IPS DF 19.7 (cell line): ENCODE measurements at regions not wholly inside any gene's neighbourhood (a gene's known extent, or its start where the extent isn't known, plus 50 kb on each side); places are given as distances from the start of the nearest gene placed in this dataset.
"Not testable (repeated sequence)": the region's sequence is repeated elsewhere in the genome, so short reads cannot be mapped to it uniquely, and the experiment has no call there.

Experiments
- DNase-seq: peaks from one replicate; pipeline ENCODE4 v3.0.0-alpha.2; 2013; ENCODE audit warnings: low read depth, low spot score

DNA sequence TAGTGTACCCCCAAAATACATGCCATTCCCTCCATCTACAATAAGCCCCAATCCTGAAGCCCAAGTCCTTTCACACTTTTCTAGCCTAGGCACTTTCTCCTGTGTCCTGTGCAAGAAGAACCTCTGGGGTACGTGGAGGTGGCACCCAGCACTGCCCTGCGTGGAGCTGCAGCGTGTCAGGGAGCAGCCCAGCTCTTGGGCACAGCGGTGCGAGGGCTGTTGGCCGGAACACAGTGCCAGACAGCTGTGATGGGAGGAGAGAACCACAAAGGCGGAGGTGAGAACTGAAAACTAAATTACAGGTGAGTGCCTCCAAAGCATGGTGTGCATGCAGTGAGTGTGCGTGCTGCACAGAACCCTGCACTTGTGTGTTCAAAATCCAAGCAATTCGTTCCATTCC, 621.3 kb upstream of the ADARB2 start:
- DNase-seq, result no peak

DNA sequence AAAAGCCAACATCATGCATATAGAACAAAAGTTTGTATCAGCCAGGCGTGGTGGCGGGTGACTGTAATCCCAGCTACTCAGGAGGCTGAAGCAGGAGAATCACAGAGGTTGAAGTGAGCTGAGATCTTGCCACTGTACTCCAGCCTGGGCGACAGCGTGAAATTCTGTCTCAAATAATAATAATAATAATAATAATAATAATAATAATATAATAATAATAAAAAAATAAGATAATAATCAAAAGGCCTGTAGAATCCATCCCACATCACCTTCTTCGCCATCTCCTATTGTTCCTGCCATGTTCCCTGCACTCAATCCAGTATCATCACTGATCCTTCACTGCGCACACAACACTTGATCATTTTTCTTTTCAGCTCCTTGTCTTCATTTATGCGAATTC, 619.3 kb upstream of the ADARB2 start:
- DNase-seq, result no peak

DNA sequence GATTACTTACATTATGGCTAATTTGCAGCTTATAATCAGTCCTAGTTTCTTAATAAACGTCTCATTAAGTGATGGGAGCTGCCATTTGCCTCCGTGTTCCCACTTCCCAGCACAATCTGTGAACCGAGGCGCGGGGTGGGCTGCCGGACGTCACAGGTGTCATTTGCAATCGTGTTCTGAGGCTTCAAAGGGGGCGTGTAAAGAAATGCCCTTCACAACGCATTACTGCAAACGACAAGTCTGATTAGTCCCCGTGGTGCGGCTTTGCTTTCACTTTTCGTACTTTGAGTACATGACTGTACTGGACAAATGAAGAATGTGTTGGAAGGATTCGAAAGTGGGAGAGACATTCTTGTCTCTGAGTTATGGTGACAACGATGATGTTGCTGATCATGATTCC, 614.2 kb upstream of the ADARB2 start:
- DNase-seq, result no peak

DNA sequence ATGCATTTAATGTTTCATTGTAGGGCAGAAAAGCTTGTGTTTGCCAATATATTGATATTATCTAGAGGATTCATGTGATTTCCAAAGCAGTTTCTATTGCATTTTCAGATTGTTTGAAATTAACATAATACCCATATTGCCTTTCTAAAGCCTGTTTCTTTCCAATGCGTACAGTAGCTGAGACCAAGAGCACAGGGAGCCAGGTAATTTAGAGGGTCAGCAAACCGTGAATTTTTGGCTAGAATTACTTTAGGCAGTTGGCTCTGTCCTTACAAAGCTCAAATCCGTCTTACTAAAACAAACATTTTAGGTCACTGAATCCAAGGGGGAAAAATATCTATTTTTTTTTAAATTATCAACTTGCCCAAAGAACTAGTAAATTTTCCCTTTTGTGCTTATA, 604.9 kb upstream of the ADARB2 start:
- no peak for DNase-seq

DNA sequence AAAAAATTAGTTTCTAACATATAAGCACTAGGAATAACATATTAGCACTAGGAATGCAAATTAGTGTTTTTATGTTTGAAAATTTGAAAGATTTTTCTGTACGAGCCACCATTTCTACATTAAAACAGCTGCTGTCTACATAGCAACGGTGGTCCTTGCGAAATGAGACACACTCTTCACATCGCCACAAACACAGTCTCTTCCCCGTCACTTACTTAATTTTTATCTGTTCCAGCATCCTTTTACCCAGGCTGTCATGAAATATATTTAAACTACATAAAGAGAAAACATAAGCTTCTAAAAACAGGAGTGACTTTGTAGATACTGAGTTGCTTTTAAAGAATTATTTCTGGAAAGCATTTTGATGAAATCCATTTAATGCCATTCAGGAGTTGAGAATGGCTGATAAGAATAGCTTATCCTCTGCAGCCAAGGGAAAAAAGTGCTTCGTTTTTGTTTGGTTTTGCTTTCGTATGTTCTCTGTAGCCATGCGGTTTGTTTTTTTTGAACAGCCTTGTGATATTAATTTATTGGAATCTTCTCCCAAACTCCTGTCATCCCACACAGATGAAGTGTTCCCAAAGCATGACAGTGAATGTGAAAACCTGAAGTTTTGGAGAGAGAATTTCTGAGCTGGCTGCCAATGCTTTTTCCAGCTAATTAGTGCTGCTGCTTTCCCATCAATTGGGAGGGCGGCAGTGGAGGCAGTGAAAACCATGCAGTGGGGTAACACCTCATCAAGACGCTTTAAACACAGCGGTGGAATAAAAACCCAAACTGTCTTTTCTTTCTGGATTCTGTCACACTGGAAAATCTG, 603.7 kb upstream of the ADARB2 start:
- DNase-seq, result no peak

DNA sequence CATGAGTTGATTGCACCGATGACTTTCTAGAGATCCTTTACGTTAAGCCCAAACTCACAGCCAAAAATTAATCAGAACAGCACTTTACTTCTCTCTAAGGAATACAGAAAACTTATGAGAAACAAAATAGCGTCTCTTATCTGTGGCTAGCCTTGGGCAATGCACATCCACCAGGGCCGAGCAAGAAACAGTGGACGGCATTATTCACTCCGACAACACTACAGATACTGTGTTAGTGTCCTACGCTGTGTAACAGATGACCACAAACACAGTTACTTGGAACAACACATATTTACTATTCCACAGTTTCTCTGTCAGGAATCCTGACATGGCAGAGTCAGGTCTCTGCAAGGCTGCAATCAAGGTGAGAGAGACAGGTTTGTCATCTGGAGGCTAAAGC, 598.3 kb upstream of the ADARB2 start:
- DNase-seq, result no peak

DNA sequence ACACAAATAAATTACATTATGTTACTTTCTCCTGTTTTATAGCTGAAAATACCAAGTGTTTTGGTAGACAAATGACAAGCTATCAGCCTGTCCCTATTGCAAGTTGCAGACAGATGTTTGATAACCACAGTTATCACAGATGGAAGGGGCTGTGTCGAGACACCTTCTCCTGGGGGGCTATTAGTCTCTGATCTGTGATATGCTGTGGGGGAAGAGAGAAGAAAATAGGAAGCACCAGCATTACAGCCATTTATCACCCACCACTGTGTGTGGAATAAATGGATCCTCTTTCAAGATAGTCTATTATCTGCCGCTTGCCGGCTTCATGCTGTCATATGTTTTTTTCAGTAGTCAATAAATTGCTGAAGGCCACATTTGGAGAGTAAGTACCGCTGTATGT, 597.2 kb upstream of the ADARB2 start:
- no peak for DNase-seq

DNA sequence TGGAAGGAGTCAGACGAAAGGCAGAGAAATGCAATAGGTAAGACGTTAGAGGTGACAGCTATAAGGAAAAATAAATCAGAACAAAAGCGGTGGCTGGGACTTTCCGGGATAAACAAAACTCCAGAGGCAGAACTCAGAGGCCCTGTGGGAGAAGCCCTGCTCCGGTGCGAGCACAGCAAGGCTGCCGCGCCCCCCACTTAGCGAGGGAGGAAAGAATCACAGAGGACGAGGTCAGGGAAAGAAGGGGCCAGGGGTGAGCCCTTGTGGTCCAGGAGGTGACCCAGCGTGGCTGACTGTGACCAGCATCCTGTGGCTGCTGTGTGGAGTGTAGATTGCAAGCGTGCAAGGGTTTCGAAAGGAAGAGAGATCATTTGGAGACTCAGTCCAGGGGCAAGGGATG, 591.8 kb upstream of the ADARB2 start:
- DNase-seq, result no peak

DNA sequence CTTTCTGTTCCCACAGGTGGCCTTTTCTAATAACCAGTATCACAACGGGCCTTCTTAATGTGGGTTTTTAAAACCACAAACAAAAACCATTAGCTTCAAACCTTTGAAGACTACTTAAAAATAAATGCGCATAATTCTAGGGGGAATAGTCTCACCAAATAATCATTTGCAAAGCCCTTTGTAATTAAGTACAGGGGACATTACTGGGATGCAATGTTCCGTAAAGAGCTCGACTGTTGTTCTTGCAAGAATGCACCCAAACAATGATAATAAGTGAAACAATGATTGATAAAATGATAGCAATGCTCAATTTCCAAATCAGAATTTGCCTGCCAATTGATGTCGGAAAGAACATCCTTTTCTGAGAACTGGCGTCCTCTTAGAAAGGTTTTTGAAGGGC, 589.1 kb upstream of the ADARB2 start:
- no peak for DNase-seq

DNA sequence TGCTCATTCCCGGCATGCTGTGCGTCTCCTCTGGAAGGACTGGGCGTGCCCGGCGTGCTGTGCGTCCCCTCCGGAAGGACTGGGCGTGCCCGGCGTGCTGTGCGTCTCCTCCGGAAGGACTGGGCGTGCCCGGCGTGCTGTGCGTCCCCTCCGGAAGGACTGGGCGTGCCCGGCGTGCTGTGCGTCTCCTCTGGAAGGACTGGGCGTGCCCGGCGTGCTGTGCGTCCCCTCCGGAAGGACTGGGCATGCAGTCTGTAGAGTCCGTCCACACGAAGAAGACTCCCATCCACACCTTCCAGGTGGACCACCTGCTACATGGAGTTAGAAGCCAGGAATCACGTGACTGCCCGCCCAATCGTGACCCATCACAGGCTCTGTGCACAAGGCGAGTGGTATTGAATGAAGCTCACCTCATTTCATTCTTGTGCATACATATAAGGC, 577.7 kb upstream of the ADARB2 start:
- DNase-seq, result not testable (repeated sequence)

DNA sequence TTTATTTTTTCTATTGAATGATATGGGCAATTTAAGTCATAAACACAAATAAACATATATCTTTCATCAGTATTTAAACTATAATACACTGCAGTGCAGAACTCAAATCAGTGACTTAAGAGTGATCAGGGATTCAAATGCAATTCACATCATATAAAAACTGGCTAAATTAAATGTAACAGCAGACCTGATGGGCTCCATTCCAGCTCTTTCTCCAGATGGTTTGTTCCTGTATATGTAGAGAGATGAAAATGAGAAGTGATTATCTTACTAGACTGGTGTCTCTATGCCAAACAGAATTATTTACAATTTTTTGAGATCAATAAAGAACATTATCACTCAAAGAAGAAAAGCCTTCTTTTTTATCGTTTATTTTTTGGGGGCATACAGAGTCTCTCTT, 568.8 kb upstream of the ADARB2 start:
- DNase-seq, result no peak

DNA sequence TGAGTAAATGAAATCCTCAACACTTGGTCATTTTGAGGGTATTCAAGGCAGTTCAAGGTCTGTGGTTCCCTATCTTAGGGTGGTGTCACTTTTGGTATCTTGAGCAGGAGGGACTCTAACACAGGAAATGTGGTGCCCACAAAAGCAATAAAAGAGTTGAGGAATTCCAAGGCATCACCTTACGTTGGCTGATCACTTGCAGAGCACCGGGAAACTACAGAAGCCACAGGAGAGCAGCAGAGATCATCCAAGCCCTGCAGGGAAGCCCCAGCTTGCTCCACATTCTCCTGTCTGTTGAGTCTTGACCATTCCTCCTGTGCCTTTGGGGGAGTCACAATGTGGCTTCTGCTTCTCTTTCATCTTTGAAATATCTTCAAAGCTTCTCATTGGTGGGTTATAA, 565.8 kb upstream of the ADARB2 start:
- DNase-seq, result peak; percentile 15

DNA sequence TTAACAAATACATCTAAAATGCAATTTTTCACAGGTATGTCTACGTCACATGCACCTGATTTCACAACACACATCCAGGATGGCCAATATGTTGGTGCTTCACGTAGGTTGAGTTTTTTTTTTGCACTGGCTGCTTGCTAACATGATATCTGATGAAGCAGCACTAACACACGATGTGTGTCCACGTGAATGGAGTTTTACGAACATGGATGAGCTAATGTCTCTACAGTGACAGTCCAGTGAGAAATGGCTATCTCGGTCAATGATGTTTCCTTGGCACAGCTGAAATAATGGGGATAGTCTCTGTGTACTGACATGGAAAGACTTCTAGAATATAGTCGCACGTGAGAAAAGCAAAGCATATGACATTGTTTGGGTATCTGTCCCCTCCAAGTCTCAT, 563.9 kb upstream of the ADARB2 start:
- DNase-seq, result no peak

DNA sequence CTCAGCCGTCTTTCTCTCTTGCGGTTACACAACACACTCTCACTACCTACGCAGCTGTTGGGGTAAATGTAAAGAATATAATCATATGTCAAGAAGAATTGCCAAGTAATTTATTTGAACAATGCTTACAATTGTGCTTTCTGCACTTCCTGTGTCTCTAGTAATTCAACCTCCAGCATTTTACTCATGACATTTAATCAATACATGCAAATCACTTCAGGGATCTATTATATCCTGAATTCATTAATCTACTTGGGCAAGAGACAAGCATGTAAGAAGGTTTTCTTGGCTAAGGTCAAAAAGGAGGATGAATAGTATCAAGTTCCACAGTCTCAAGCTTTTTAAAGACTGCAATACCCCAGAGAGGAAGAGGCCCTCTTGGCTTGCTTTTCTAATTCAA, 562.9 kb upstream of the ADARB2 start:
- no peak for DNase-seq

DNA sequence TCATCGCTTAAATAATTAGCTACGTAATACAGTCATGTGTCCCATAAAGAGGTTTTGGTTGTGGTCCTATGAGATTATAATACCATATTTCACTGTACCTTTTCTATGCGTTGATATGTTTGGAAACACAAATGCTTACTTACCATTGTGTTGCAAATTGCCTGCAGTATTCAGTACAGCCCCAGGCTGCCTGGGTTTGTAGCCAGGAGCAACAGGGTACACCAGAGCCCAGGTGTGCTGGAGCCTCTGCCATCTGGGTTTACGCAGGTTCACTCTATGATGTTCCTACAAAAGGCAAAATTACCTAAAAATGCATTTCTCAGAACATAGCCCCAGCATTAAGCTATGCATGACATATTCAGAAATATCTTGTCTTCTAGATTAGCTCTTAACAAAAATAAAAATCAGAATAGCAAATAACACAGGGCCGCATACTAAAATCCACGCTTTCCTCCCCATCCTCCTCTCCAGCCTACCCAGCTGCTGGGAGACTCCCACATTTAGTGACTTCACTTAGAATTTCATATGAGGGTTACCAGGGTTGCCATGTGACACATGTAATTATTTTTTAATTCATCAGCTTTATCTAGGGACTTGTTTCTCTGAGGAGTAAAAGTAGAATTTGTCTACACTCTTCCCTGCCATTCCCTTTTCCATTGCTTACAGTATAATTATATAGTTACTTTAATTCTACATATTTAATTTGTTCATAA, 559.0 kb upstream of the ADARB2 start:
- no peak for DNase-seq

DNA sequence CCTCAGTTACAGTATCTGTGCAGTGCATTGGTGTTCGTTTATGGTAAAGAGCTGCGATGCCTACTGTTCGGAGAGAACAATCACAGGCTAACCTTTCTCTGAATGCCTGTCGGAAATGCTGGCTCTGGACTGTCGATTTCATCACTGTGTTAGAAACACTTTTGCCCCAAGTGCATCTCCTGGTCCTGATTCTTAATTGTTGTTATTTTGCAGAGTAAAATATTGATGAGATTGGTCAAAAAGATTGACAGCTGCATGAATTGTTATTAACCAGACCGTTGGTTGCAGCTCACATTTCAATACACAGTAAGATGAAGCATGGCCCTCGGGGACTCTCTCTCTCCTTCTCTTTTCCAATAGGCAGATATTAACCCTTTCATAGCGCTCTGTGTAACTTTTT, 557.4 kb upstream of the ADARB2 start:
- DNase-seq, result no peak

DNA sequence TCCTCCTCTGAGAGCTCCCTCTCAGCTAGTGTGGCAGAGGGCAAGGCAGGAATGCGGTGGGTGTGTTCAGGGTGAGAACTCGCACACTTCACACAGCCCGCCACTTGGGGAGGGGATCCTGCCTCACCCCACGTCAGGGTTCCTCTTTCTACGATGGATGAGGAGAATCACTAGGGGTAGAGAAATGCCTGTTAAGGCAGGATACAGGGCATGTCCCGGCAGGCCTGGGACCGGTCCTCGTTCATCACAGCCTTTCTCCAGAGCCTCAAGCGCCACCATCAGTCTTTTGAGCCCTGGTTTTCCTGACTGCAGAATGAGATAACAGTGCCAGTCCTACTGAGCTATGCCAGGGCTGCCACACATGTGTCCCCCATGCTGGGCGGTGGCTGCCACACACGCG, 546.7 kb upstream of the ADARB2 start:
- DNase-seq, result no peak

DNA sequence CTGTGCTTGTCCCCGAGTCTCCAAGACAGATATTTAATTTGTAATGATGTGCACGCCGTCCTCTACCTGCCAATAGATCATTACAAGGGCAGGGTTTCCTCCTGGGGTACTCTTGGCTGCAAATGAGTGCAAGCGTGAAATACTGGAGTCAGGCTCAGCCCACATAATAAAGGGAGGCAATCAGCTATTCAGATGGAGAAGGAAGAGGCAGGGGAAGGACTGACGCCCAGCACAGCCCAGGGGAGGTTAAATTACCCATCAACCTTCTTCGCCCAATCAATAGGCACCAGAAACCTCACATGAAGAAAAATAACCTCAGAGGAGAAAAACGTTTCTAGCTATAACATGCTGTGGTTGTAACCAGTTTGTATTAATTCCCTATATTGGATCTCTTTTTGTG, 544.9 kb upstream of the ADARB2 start:
- no peak for DNase-seq

DNA sequence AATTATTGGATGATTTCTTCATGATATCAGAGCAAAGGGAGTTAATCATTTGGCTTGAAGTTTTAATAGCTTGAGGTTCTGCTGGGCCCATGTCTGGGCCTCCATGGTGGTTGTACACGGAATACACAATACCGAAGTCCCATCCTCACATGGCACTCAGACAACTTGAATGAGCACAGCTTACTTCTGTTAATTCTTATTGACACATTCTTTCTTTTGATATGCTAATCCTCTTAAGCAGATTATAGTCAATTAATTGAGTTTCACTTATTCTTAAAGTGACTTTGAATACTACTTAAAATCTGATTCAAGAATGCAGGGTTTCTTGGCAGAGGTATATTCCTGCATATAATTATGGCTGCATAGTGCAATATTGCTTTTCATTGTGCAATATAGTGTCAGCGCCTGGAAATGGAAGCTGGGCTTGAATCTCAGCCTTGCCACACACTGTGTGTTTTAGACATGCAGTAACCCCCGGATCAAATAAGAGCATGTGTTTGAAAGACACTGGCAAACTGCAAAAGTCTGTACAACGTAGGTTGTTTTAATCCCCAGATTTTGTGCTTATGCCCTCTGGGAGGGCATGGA, 543.5 kb upstream of the ADARB2 start:
- no peak for DNase-seq

DNA sequence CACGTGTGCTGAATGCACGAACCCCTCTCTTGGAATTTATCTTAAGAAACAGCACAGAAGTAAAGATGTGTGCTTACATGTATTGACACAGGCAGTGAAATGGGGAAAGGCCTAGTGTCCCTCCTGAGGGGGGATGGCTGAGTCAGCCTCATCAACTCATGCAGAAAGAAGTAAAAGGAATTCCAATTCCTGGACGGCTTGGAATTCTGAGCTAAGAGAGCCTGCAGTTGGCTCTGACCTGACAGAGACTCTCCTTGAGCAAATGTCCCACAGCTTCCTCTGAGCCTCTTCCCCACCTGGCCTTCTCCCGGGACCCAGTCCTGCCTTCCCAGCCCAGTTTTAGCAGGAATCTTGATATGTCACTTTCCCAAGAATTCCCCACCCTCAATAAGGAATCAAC, 542.4 kb upstream of the ADARB2 start:
- no peak for DNase-seq

DNA sequence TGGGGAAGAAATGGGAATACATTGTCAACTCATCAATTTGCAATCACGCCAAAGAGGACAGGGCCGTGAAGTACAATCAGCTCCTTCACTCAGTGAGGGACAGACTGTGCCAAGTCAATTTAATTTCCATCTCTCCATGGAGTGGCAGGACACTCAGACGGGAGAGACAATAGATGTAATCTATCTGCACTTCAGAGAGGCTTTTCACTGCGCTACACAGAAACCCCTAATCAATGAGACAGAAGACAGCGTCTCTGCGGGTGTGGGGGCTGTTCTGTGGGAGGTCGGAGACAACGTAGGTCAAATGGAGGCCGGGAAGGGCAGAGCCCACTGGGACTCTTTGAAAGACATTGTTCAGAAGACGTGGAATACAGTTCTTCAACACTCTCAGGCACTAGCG, 541.0 kb upstream of the ADARB2 start:
- DNase-seq, result no peak

DNA sequence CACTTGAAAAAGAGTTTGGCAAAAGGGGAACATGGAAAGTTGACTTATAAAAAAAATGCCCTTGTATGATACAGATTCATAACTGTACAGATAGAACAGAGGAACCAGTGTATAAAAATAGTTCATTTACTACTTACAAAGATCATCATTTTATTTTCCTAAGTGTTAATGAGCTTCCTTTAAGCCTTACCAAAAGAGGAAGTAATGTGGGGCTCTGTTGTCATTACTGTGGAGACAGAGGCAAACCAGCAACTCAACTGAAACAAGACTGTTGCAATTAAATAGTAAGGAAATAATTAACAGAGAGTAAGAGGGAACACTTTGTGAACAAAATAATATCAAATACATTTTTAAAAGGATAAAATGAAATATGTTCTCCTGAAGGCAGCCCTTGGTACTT, 526.2 kb upstream of the ADARB2 start:
- no peak for DNase-seq

DNA sequence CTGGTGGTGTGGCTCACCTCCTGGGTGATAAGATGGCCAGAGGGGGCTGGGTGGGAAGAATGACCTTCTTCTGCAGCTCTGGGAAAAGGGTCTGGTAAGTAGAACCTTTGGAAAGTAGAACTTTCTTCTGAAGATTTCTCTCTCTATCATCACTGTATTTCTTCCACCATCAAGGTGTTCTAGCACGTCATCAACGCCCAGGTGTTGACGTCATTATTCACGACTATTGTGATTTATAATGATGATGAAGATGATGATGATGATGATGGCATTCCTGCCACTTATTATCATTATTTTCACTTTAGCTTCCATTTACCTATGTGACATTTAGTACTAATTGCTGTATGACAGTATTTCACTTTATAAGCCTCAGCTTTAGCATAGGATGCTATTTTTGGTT, 525.6 kb upstream of the ADARB2 start:
- DNase-seq, result no peak
